ENCODE measurements at regions not wholly inside any gene's neighbourhood (a gene's known extent, or its start where the extent isn't known, plus 50 kb on each side); places are given as distances from the start of the nearest gene placed in this dataset.

GRCh38 chr20:10856237-10857015, 182.6 kb upstream of the JAG1 start:
- no peak overlapping the region for H3K4me3 Mint-ChIP-seq
- no peak overlapping the region for H2AFZ ChIP-seq
- DNase-seq (ENCODE audit: low spot score) = no peak
- no peak for TF ChIP-seq CTCF (conservative IDR thresholded peaks at IDR 0.05; ENCODE audit: low read depth in 2 of 2)
- TF ChIP-seq ZNF114 (CRISPR knock-in tag; IDR thresholded peaks at IDR 0.05) = no peak
- no peak for TF ChIP-seq ETS1 (IDR thresholded peaks at IDR 0.05)
- no peak for TF ChIP-seq JUNB (IDR thresholded peaks at IDR 0.05; ENCODE audit: unreplicated experiment)
- no peaks in the 10 kb centered on the region for H3K4me1 Mint-ChIP-seq
- no peaks in the 10 kb centered on the region for H3K36me3 ChIP-seq (ENCODE audit: insufficient read depth)
- H3K27ac Mint-ChIP-seq = no peak overlapping the region
- H3K27me3 Mint-ChIP-seq (ENCODE audit: insufficient read depth, low read depth, poor library complexity) = no peaks in the 10 kb centered on the region
- peaks cover 13% of the 10 kb centered on the region; the same call in 1 of the 2 replicates for H3K9me2 ChIP-seq (ENCODE audit: insufficient read depth)
- ATAC-seq = no peak
- H4K20me1 ChIP-seq (replicated peaks; ENCODE audit: insufficient read depth) = no peaks in the 10 kb centered on the region
- H3K79me2 ChIP-seq (replicated peaks; ENCODE audit: insufficient read depth) = no peaks in the 10 kb centered on the region
- no peak overlapping the region for H3K4me2 ChIP-seq
- no peak overlapping the region for H3K27ac ChIP-seq (ENCODE audit: low read depth)
- no peak overlapping the region for H3K4me3 ChIP-seq
- no peaks in the 10 kb centered on the region for H3K9me3 Mint-ChIP-seq
- H3K4me1 ChIP-seq (ENCODE audit: insufficient read depth) = no peaks in the 10 kb centered on the region
- no peaks in the 10 kb centered on the region for H3F3A ChIP-seq (replicated peaks; ENCODE audit: low read depth)
- no peaks in the 10 kb centered on the region for H3K27me3 ChIP-seq (ENCODE audit: insufficient read depth)
- H3K36me3 Mint-ChIP-seq (ENCODE audit: low read depth) = no peaks in the 10 kb centered on the region

- H4K20me1 ChIP-seq (replicated peaks; ENCODE audit: insufficient read depth) = no peaks in the 10 kb centered on the region
- no peaks in the 10 kb centered on the region for H3K27me3 ChIP-seq (ENCODE audit: insufficient read depth)
- H2AFZ ChIP-seq = peak overlapping the region; percentile 38; the same call in 1 of the 2 replicates
- Mint-ChIP-seq H3K4me1 (no peaks in the 10 kb centered on the region), H3K27me3 (ENCODE audit: insufficient read depth, low read depth, poor library complexity) (no peaks in the 10 kb centered on the region), H3K36me3 (ENCODE audit: low read depth) (no peaks in the 10 kb centered on the region), H3K9me3 (no peaks in the 10 kb centered on the region), H3K27ac (peak overlapping the region; percentile 57; the same call in 1 of the 2 replicates), H3K4me3 (no peak overlapping the region)
- H3K36me3 ChIP-seq (ENCODE audit: insufficient read depth) = no peaks in the 10 kb centered on the region
- ATAC-seq (no peak), DNase-seq (ENCODE audit: low spot score) (no peak)
- H3K79me2 ChIP-seq (replicated peaks; ENCODE audit: insufficient read depth) = no peaks in the 10 kb centered on the region
- no peaks in the 10 kb centered on the region for H3F3A ChIP-seq (replicated peaks; ENCODE audit: low read depth)
- no peaks in the 10 kb centered on the region for H3K4me1 ChIP-seq (ENCODE audit: insufficient read depth)
- 0 out of 2 replicates have a peak, but pooled peaks cover 9% of the 10 kb centered on the region for H3K9me2 ChIP-seq (ENCODE audit: insufficient read depth)
- H3K4me3 ChIP-seq = no peak overlapping the region
- H3K4me2 ChIP-seq = no peak overlapping the region
- H3K27ac ChIP-seq (ENCODE audit: low read depth) = no peak overlapping the region
- TF ChIP-seq ZNF331 (CRISPR knock-in tag; IDR thresholded peaks at IDR 0.05; ENCODE audit: low read depth) (no peak), CTCF (conservative IDR thresholded peaks at IDR 0.05; ENCODE audit: low read depth in 2 of 2) (no peak), NANOG (IDR thresholded peaks at IDR 0.05; ENCODE audit: borderline replicate concordance) (no peak), JUNB (IDR thresholded peaks at IDR 0.05; ENCODE audit: unreplicated experiment) (no peak), EZH2 (IDR thresholded peaks at IDR 0.05; ENCODE audit: low read depth, unreplicated experiment) (no peak), CREB1 (CRISPR knock-in tag; IDR thresholded peaks at IDR 0.05; ENCODE audit: low read depth) (no peak), EZH2phosphoT487 (IDR thresholded peaks at IDR 0.05; ENCODE audit: unreplicated experiment) (no peak), STAT1 (IDR thresholded peaks at IDR 0.05; ENCODE audit: unreplicated experiment) (no peak), REST (IDR thresholded peaks at IDR 0.05; ENCODE audit: unreplicated experiment) (no peak), ETS1 (IDR thresholded peaks at IDR 0.05) (no peak), ZNF114 (CRISPR knock-in tag; IDR thresholded peaks at IDR 0.05) (no peak), POLR2AphosphoS5 (IDR thresholded peaks at IDR 0.05; ENCODE audit: low read depth) (no peak)
Observed at GRCh38 chr20:10857352-10858070, 183.7 kb upstream of the JAG1 start.

All from GM23338 (cell line).